Stimulated activated CD4-positive, alpha-beta T cell treated with anti-CD3 and anti-CD28 coated beads, TNF-alpha, amount 100 ng/mL, for 1 hour (primary cell): ENCODE measurements at regions not wholly inside any gene's neighbourhood (a gene's known extent, or its start where the extent isn't known, plus 50 kb on each side); places are given as distances from the start of the nearest gene placed in this dataset.

Experiments
- DNase-seq, 3 donors: peaks; one replicate each; pipeline ENCODE4 v3.0.0-alpha.2; 2020; ENCODE audit warnings: low read depth in 3 of 3, low spot score in 1 of 3

GRCh38 chr10:31143331-31143935 is 111.8 kb upstream of the ZNF438 start:
- no peak for DNase-seq

DNA sequence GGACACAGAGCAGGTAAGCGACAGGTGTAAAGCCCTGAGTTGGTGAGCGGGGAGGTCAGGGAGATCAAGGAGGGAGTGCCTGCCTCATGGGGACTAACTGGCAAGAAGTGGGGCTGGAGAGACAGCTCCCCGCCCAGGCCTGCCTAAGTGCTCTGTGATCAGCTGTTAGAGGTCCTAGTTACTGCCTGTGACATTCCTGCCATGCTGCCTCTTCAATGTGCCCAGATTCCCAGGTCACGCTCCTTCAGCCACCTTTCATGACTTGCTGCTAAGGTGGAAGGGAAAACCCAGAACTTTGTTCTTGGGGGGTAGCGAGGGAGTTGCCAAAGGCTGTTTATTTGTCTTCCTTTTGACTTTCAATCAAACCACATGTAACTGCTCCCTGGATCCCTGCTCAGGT is 114.3 kb upstream of the ZNF438 start:
- DNase-seq = no peak

DNA sequence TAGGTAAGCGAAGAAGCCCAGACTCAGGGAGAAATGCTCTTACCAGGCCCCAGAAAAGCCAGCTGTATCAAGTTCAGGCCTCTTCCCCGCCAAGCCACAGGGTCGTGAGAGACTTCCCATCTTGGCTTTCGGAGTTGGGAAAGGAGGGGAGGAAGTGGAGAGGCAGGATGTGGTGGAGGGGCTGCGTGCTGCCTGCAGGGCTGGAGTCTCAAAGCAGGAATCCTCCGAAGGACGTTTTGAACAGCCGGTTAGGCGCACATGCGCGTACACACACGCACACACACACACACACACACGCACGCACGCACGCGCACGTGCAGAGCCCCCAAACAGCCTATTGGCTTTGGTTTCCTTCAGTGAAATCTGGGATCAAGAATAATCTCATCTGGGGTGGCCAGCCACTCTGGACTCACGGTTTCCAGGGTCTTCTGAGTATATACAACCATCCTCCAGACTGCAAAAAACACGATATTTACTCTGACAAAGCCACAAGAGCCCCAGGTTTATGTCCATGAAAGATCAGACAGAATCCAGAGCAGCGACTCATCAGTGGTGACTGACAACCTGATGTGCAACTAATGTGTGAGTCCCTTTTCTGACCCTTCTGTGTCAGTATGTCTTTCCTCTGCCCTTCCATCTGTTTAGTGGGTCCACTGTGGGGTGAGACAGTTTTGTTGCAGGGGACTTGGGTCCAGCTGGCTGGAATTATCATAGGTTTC is 115.0 kb upstream of the ZNF438 start:
- DNase-seq = no peak

- DNase-seq = no peak
These were observed 115.5 kb upstream of the ZNF438 start for GRCh38 chr10:31147210-31147608.

DNA sequence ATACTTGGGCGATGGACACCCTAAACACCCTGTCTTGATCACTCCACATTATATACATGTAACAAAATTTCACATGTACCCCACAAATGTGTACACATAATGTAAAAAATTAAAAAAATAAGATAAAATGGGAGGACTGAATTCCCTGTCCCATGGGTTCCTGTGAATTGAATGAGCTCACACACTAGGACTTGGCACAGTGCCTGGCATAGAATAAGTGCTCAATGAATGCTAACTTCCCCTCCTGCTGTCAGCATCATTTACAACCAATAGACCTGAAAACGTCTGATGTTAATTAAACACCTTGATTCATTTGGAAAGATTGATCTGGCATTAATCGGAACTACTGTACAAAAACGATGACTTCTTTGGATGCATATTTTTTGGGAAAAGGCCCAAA is 117.3 kb upstream of the ZNF438 start:
- no peak for DNase-seq

DNA sequence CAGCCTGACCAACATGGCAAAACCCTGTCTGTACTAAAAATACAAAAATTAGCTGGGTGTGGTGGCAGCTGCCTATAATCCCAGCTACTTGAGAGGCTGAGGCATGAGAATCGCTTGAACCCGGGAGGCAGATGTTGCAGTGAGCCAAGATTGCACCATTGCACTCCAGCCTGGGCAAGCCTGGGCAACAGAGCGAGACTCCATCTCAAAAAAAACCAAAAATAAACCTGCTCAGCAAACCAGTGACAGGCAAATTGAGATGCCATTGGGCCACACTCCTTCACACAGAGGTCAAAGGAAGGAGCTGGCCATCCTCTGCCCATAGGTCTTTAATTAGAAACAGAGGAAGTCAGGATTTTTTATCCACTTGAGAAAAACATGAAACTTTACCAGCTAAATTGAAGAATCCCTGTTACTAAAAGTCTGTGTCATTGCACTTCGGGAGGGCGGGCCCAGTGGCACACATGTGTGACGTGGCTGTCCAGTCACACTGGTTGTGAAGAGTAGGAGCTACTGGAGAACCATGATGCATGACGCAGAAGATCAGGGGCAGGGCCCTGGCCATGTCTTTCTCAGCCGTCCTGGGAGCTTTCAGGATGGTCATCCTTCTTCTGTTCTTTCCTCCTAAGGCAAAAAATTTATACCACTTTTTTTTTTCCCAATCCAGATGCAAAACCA is 118.3 kb upstream of the ZNF438 start:
- DNase-seq = no peak

DNA sequence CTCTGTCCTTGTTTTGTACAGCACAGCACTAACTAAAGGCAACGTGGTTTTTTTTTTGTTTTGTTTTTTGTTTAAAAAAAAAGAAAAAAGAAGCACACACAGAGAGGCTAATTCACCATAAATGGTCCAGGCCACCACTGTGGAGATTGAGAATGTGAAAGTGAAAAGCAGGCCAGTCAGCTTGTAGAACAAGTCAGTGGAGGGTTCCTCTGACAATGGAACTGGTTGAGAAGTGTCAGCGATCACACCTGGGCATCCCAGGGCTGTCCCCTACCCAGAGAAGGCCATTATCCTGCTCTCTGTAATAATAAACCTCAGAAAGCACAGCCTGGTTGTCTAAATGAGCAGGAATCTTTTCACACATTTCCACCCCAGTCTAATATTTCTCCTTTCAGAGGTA is 119.6 kb upstream of the ZNF438 start:
- no peak for DNase-seq

GRCh38 chr10:31152421-31153135 is 120.9 kb upstream of the ZNF438 start:
- no peak for DNase-seq

DNA sequence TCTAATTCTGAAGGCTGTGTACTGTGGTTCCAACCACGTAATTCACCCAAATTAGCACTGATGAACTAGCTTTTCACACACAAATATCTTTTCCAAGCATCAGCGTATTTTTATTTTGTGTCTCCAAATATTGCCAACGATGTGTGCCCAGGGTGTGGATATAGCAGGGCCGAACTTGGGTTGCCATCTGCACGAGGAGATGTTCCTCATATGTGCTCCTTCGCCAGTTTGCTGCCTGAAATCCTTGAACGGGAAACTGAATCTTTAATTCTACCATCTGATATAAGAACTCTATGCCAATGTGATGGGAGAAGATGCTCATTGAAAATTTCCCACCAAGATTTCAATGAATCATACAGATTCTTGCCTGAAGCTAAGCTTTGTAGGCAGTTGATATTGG is 121.5 kb upstream of the ZNF438 start:
- no peak for DNase-seq

- DNase-seq = no peak
These were observed 122.0 kb upstream of the ZNF438 start for GRCh38 chr10:31153692-31154091.

DNA sequence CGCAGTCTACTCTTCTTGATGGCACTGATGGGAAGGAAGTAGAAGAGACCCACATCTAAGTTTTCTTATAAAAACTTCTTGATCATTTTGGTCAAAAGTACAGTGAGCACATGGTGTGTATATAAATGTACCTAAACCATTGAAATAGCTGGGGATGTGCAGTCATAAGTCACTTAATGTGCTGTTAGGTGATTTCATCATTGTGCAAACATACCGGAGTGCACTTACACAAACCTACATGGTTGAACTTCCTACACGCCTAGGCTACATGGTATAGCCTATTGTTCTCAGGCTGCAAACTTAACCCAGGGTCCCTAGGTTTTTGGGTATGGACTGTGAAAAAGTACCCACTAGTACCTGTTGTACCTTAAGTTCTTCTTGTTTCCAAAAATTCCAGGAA is 123.3 kb upstream of the ZNF438 start:
- no peak for DNase-seq

- no peak for DNase-seq
These were observed 125.7 kb upstream of the ZNF438 start for GRCh38 chr10:31157123-31158010.

DNA sequence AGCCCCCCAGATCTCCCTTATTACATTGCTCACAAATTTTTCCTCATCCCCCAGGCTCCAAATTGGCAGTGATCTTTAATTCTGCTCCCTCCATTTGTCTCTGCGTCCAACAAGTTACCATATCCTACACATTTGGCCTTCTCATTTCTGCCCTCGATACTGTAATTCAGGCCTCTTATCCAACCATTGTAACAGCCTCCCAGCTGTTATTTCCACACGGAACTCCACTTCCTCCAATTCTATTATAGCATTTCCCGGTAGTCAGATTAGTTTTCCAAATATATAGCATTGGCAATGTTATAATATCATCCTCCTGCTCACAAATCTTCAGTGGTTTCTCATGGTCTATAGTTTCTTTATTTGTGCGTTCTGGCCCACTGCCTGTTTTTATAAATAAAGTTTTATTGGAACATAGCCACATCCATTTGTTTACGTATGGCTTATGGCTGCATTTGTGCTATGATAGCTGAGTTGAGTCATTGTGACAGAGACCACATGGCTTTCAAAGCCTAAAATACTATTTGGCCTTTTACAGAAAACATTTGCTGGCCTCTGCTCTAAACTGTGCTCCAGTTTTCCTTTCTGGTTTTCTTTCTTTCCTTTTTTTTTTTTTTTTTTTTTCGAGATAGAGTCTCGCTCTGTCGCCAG is 126.5 kb upstream of the ZNF438 start:
- no peak for DNase-seq

GRCh38 chr10:31166606-31167005 is 134.9 kb upstream of the ZNF438 start:
- no peak for DNase-seq

- DNase-seq = no peak
These were observed 139.0 kb upstream of the ZNF438 start for GRCh38 chr10:31170636-31171035.

GRCh38 chr10:31171402-31172083 is 139.9 kb upstream of the ZNF438 start:
- DNase-seq = no peak

DNA sequence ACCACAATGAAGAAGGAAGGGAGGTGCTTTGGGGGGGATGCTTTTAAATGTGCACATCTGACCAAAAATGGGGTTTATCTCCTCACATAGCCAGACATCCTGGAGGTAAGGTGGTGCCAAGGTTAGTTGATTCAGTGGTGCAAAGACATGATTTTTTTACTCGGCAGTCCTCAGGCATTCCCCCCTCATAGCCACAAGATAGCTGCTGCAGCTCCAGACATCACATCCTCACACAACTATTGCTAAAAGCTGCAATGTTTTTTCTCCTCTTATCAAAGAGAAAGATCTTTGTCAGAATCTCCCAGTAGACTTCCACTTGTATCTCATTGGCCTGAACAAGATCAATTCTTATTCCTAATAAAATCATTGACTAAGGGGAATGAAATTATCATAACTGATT is 141.3 kb upstream of the ZNF438 start:
- no peak for DNase-seq

DNA sequence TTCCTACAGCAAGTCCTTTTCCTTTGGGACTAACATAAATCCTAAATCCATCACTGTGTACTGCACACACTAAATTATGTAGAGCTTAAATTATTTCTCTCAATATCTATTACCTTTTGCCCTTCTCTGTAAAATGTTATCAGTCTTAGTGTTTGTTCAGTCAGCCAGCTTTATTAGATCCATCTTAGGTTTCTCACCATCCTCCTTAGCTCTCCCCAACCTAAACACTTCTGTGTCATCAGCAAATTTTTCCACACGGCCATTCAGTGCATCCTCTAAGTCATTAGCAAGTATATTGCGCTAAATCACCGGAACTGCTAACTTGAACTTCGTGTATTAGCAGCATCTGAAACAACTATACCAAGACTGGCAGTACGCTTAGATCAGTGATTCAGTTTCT is 142.1 kb upstream of the ZNF438 start:
- no peak for DNase-seq

DNA sequence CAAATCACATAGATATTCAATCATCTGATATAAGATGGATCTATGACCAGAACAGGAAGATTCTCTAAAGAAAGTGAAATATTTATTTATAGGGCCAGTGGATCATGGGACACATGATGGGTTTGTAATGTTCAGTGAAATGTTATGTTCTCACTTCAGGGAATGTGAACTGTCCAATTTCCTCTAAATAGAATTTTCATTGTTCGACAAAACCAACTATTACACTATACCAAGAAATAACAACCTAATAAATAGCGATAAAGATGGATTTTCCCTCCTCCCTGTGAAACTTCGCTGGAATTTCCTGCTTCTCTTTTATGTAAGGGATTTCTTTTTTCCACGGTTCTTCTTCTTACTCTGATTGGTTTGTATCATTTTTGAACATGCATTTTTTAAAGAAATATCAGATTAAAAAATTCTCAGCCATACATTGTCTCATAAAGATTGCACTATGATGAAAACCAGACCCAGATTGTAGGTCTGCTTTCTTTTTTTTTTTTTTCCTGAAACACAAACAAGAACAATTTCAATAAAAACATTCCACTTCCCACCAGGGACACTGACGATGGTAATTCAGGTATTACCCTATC is 139.8 kb upstream of the ZEB1 start:
- DNase-seq = no peak
